HEK293T (cell line): ENCODE measurements at regions not wholly inside any gene's neighbourhood (a gene's known extent, or its start where the extent isn't known, plus 50 kb on each side); places are given as distances from the start of the nearest gene placed in this dataset.

Experiments used
- CTCF ChIA-PET: fragments of 350-600 bp; formaldehyde crosslinking; extraction: SDS; loops from one replicate; lab custom pipeline; 2021; ENCODE audit warnings: antibody characterized with exemption, inconsistent platforms; lab: Yijun Ruan, JAX
- POLR2A ChIA-PET: fragments of 350-600 bp; formaldehyde crosslinking; extraction: SDS; loops from one replicate; lab custom pipeline; 2020; ENCODE audit warnings: antibody characterized with exemption, inconsistent platforms; lab: Yijun Ruan, JAX
- DNase-seq: peaks from one replicate; pipeline ENCODE4 v3.0.0; 2012; ENCODE audit warnings: mixed read lengths; ENCODE audit errors: extremely low spot score
- ARNT ChIP-seq: fragments of 450-650 bp; IDR thresholded peaks from 2 replicates; pipeline ENCODE4 v1.6.1; 2017; ENCODE audit warnings: mild to moderate bottlenecking
- BHLHE40 ChIP-seq: fragments of 450-650 bp; IDR thresholded peaks from 2 replicates; pipeline ENCODE4 v1.6.1; 2016; ENCODE audit warnings: mild to moderate bottlenecking, moderate library complexity, borderline replicate concordance
- CTBP1 ChIP-seq: fragments of 450-650 bp; IDR thresholded peaks from 2 replicates; pipeline ENCODE4 v1.6.1; 2016; ENCODE audit warnings: borderline replicate concordance
- ELF4 ChIP-seq: fragments of 450-650 bp; IDR thresholded peaks from 2 replicates; pipeline ENCODE4 v1.6.1; 2017; ENCODE audit warnings: antibody characterized with exemption
- FOXA1 ChIP-seq: fragments of 450-650 bp; IDR thresholded peaks from 2 replicates; pipeline ENCODE4 v1.6.1; 2016; ENCODE audit warnings: mild to moderate bottlenecking
- FOXK2 ChIP-seq: fragments of 450-650 bp; IDR thresholded peaks from 2 replicates; pipeline ENCODE4 v1.6.1; 2016; ENCODE audit warnings: mild to moderate bottlenecking
- FOXM1 ChIP-seq: fragments of 450-650 bp; IDR thresholded peaks from 2 replicates; pipeline ENCODE4 v1.6.1; 2017; ENCODE audit warnings: mild to moderate bottlenecking, borderline replicate concordance
- HDGF ChIP-seq: fragments of 450-650 bp; IDR thresholded peaks from 2 replicates; pipeline ENCODE4 v1.6.1; 2017; ENCODE audit warnings: antibody characterized with exemption, borderline replicate concordance
- L3MBTL2 ChIP-seq: fragments of 450-650 bp; conservative IDR thresholded peaks from 2 replicates; pipeline ENCODE4 v1.6.1; 2016; ENCODE audit warnings: mild to moderate bottlenecking
- LEF1 ChIP-seq: fragments of 450-650 bp; IDR thresholded peaks from 2 replicates; pipeline ENCODE4 v1.6.1; 2017; ENCODE audit warnings: mild to moderate bottlenecking, borderline replicate concordance
- NFRKB ChIP-seq: fragments of 450-650 bp; IDR thresholded peaks from 2 replicates; pipeline ENCODE4 v1.6.1; 2016; ENCODE audit warnings: mild to moderate bottlenecking, moderate library complexity
- PKNOX1 ChIP-seq: fragments of 450-650 bp; IDR thresholded peaks from 2 replicates; pipeline ENCODE4 v1.6.1; 2016
- SP1 ChIP-seq: fragments of 450-650 bp; IDR thresholded peaks from 2 replicates; pipeline ENCODE4 v1.6.1; 2017
- SUZ12 ChIP-seq: fragments of 450-650 bp; IDR thresholded peaks from 2 replicates; pipeline ENCODE4 v1.6.1; 2016; ENCODE audit warnings: mild to moderate bottlenecking
- TARDBP ChIP-seq: fragments of 450-650 bp; IDR thresholded peaks from 2 replicates; pipeline ENCODE4 v1.6.1; 2016
- ZNF384 ChIP-seq: fragments of 450-650 bp; IDR thresholded peaks from 2 replicates; pipeline ENCODE4 v1.6.1; 2016

DNA sequence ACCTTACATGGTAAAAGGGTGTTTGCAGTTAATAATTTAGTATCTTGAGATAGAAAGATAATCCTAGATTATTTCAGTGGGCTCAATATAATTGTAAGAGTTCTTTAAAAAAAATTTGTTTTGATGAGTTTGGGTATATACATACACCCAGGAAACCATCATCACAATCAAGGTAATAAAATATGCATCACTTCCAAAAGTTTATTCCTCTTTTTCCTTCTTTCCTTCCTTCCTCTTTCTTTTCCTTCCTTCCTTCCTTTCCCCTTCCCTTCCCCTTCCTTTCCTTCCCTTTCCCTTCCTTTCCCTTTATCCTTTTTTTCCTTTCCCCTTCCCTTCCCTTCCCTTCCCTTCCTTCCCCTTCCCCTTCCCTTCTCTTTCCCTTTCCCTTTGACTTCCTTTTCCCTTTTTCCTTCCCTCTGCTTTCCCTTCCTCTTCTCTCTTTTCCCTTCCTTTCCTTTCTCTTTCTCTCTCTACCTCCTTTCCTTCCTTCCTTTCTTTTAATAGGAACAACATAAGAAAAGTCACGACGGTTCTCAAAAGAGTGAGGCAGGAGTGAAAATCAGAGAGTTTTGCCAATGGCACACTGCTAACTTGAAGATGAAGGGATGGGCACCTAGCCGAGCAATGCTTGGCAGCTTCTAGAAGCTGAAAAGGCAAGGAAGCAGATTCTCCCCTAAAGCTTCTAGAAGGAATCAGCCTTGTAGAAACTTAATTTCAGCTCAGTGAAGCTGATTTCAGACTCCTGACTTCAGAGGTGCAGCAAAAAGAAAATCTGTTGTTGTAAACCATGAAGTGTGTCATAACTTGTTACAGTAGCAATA is 2050.2 kb upstream of the AGA start:
- no peak for TF ChIP-seq PKNOX1
- no peak for TF ChIP-seq TARDBP
- no peak for TF ChIP-seq FOXA1
- no peak for TF ChIP-seq HDGF
- TF ChIP-seq CTBP1, result no peak
- no peak for TF ChIP-seq ELF4
- no peak for TF ChIP-seq SP1
- no peak for TF ChIP-seq ZNF384
- no peak for TF ChIP-seq ARNT
- TF ChIP-seq BHLHE40, result no peak
- TF ChIP-seq SUZ12, result no peak
- no peak for TF ChIP-seq LEF1
- TF ChIP-seq FOXM1, result no peak
- TF ChIP-seq FOXK2, result no peak
- no peak for TF ChIP-seq NFRKB
- TF ChIP-seq L3MBTL2, result no peak
- CTCF ChIA-PET, result no interaction called here
- DNase-seq, result no peak
- POLR2A ChIA-PET, result no interaction called here

- TF ChIP-seq SUZ12 (no peak), FOXA1 (no peak), ELF4 (no peak), CTBP1 (no peak), SP1 (no peak), TARDBP (no peak), FOXM1 (no peak), L3MBTL2 (no peak), PKNOX1 (no peak), HDGF (no peak), NFRKB (no peak)
- no peak for DNase-seq
- CTCF ChIA-PET, result no interaction called here
- POLR2A ChIA-PET, result no interaction called here
Observed at GRCh38 chr4:179503976-179504375, 2061.7 kb upstream of the AGA start.

DNA sequence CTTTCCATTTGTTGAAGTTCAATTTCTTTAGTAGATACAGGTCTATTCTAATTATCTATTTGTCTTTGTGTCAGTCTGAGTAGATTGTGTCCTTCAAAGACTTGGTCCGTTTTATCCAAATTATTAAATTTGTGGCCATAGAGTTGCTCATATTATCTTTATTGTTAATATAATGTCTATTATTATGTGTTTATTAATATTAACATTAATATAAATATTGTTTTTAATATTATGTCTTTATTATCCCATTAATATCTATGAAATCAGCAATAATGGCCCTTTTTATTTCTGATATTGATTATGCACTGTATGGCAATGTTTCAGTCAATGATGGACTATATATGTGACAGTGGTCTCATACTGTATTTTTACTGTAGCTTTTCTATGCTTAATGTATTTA is 2067.3 kb upstream of the AGA start:
- no peak for TF ChIP-seq PKNOX1
- no peak for TF ChIP-seq BHLHE40
- no peak for TF ChIP-seq FOXA1
- TF ChIP-seq FOXM1, result no peak
- no peak for TF ChIP-seq NFRKB
- no peak for TF ChIP-seq FOXK2
- no peak for TF ChIP-seq SUZ12
- no peak for TF ChIP-seq SP1
- no peak for TF ChIP-seq ELF4
- TF ChIP-seq CTBP1, result no peak
- no peak for TF ChIP-seq HDGF
- TF ChIP-seq L3MBTL2, result no peak
- TF ChIP-seq ZNF384, result no peak
- TF ChIP-seq LEF1, result no peak
- no peak for TF ChIP-seq TARDBP
- TF ChIP-seq ARNT, result no peak
- ChIA-PET CTCF (no interaction called here), POLR2A (no interaction called here)
- DNase-seq, result no peak

GRCh38 chr4:179521952-179522351 is 2079.7 kb upstream of the AGA start:
- DNase-seq, result no peak
- ChIA-PET CTCF (no interaction called here), POLR2A (no interaction called here)
- TF ChIP-seq PKNOX1 (no peak), CTBP1 (no peak), TARDBP (no peak), FOXM1 (no peak), SUZ12 (no peak), FOXK2 (no peak), ELF4 (no peak), BHLHE40 (no peak), NFRKB (no peak), ARNT (no peak), L3MBTL2 (no peak), HDGF (no peak), SP1 (no peak), LEF1 (no peak)

GRCh38 chr4:179530958-179531357 is 2088.7 kb upstream of the AGA start:
- TF ChIP-seq LEF1 (no peak), SUZ12 (no peak), ZNF384 (no peak), SP1 (no peak)
- POLR2A ChIA-PET, result no interaction called here
- no peak for DNase-seq
- CTCF ChIA-PET, result no interaction called here
